ENCODE measurements at regions not wholly inside any gene's neighbourhood (a gene's known extent, or its start where the extent isn't known, plus 50 kb on each side); places are given as distances from the start of the nearest gene placed in this dataset.

- no peaks in the 10 kb centered on the region for H3K36me3 ChIP-seq (ENCODE audit: insufficient read depth, low read length)
- no peaks in the 10 kb centered on the region for H3K9me3 ChIP-seq (ENCODE audit: insufficient read depth, low read depth, low read length)
- H2AFZ ChIP-seq (ENCODE audit: low read length): no peak overlapping the region
- no peak for TF ChIP-seq EZH2phosphoT487 (IDR thresholded peaks at IDR 0.05; ENCODE audit: borderline replicate concordance)
- TF ChIP-seq, protein P1, sequence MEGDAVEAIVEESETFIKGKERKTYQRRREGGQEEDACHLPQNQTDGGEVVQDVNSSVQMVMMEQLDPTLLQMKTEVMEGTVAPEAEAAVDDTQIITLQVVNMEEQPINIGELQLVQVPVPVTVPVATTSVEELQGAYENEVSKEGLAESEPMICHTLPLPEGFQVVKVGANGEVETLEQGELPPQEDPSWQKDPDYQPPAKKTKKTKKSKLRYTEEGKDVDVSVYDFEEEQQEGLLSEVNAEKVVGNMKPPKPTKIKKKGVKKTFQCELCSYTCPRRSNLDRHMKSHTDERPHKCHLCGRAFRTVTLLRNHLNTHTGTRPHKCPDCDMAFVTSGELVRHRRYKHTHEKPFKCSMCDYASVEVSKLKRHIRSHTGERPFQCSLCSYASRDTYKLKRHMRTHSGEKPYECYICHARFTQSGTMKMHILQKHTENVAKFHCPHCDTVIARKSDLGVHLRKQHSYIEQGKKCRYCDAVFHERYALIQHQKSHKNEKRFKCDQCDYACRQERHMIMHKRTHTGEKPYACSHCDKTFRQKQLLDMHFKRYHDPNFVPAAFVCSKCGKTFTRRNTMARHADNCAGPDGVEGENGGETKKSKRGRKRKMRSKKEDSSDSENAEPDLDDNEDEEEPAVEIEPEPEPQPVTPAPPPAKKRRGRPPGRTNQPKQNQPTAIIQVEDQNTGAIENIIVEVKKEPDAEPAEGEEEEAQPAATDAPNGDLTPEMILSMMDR (conservative IDR thresholded peaks at IDR 0.05; ENCODE audit: low read length): peak; percentile 51
- no peak overlapping the region for H3K4me2 ChIP-seq (ENCODE audit: low read depth, low read length, poor library complexity, severe bottlenecking)
- no peaks in the 10 kb centered on the region for H4K20me1 ChIP-seq (ENCODE audit: insufficient read depth, low read length, poor library complexity, severe bottlenecking)
- no peaks in the 10 kb centered on the region for H3K79me2 ChIP-seq (ENCODE audit: insufficient read depth, low read length)
- no peak overlapping the region for H3K4me3 ChIP-seq (ENCODE audit: low read length, poor library complexity, severe bottlenecking)
- H3K27me3 ChIP-seq (ENCODE audit: insufficient read depth, low read length, poor library complexity, severe bottlenecking): no peaks in the 10 kb centered on the region
- no peaks in the 10 kb centered on the region for H3K4me1 ChIP-seq (ENCODE audit: insufficient read depth, low read length, poor library complexity, severe bottlenecking)
- H3K9ac ChIP-seq (ENCODE audit: low read depth, low read length, poor library complexity, severe bottlenecking): no peak overlapping the region
- H3F3A ChIP-seq (ENCODE audit: low read depth): no peaks in the 10 kb centered on the region
- H3K9me2 ChIP-seq (replicated peaks; ENCODE audit: low read depth, low read length): no peaks in the 10 kb centered on the region
Observed at GRCh38 chrX:131802836-131803626, 220.1 kb upstream of the STK26 start.

DNA sequence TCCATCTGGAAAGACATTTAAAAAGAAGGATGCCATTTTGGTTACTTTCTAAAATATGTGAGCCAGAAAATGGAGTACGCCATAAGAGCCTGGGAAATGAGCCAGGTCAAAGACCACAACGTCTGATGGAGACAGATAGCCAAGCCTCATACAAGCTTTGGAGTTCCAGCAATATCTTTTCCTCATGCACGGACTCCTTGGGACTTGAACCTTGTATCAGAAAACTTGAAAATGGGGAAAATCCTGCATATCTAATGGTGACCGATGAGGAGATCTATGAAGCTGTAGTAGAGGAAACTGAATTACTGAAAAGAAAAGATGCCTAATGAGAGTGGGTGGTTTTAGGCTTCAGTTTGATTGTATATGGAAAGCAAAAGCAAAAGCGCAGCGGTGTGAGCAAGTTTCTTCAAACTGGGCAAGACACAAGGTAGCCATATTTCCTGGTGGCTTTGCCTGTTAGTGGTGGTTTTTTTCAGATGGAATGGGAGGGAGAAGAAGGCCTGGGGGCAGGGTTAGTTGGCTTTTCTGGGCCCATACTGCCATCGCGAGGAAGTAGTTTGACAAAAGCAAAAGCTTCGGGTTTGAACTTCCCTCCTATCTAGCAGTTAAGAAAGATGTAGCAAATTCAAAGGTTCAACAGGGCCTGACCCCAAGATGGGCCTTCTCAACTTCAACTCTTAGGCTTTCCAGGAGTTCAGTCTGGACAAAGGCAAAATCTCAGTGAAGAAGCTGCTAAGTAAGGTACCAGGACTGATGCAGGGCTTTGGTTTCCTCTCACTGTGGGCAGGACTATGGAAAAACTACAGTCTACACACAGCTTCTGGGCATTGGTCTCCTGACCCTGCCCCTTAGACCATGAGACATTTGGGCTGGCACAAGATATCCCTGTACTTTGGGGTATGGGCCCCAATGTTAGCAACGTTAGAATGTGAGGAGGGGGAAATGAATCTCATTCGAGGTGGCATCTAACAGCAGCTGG is 210.0 kb upstream of the STK26 start:
- Histone ChIP-seq H3K9me3 (ENCODE audit: insufficient read depth, low read depth, low read length) (no peaks in the 10 kb centered on the region), H3K27me3 (ENCODE audit: insufficient read depth, low read length, poor library complexity, severe bottlenecking) (no peaks in the 10 kb centered on the region), H2AFZ (ENCODE audit: low read length) (no peak overlapping the region), H3K9me2 (replicated peaks; ENCODE audit: low read depth, low read length) (no peaks in the 10 kb centered on the region), H3K36me3 (ENCODE audit: insufficient read depth, low read length) (peaks cover 4% of the 10 kb centered on the region; the same call in 1 of the 2 replicates), H3K4me1 (ENCODE audit: insufficient read depth, low read length, poor library complexity, severe bottlenecking) (no peaks in the 10 kb centered on the region), H3F3A (ENCODE audit: low read depth) (no peaks in the 10 kb centered on the region), H3K4me3 (ENCODE audit: low read length, poor library complexity, severe bottlenecking) (no peak overlapping the region), H3K4me2 (ENCODE audit: low read depth, low read length, poor library complexity, severe bottlenecking) (no peak overlapping the region), H4K20me1 (ENCODE audit: insufficient read depth, low read length, poor library complexity, severe bottlenecking) (no peaks in the 10 kb centered on the region), H3K9ac (ENCODE audit: low read depth, low read length, poor library complexity, severe bottlenecking) (no peak overlapping the region), H3K79me2 (ENCODE audit: insufficient read depth, low read length) (no peaks in the 10 kb centered on the region)
- TF ChIP-seq, protein P1 (conservative IDR thresholded peaks at IDR 0.05; ENCODE audit: low read length): no peak
- TF ChIP-seq EZH2phosphoT487 (IDR thresholded peaks at IDR 0.05; ENCODE audit: borderline replicate concordance): no peak

- peaks cover 6% of the 10 kb centered on the region; the same call in 1 of the 2 replicates for H3K79me2 ChIP-seq (ENCODE audit: insufficient read depth, low read length)
- H3F3A ChIP-seq (ENCODE audit: low read depth): no peaks in the 10 kb centered on the region
- H3K9ac ChIP-seq (ENCODE audit: low read depth, low read length, poor library complexity, severe bottlenecking): no peak overlapping the region
- peaks cover 13% of the 10 kb centered on the region; the same call in 1 of the 2 replicates for H3K36me3 ChIP-seq (ENCODE audit: insufficient read depth, low read length)
- TF ChIP-seq, protein P1 (conservative IDR thresholded peaks at IDR 0.05; ENCODE audit: low read length): no peak
- no peak for TF ChIP-seq EZH2phosphoT487 (IDR thresholded peaks at IDR 0.05; ENCODE audit: borderline replicate concordance)
- H3K27me3 ChIP-seq (ENCODE audit: insufficient read depth, low read length, poor library complexity, severe bottlenecking): no peaks in the 10 kb centered on the region
- no peaks in the 10 kb centered on the region for H4K20me1 ChIP-seq (ENCODE audit: insufficient read depth, low read length, poor library complexity, severe bottlenecking)
- no peak overlapping the region for H2AFZ ChIP-seq (ENCODE audit: low read length)
- no peaks in the 10 kb centered on the region for H3K9me3 ChIP-seq (ENCODE audit: insufficient read depth, low read depth, low read length)
- no peak overlapping the region for H3K4me3 ChIP-seq (ENCODE audit: low read length, poor library complexity, severe bottlenecking)
- H3K9me2 ChIP-seq (replicated peaks; ENCODE audit: low read depth, low read length): no peaks in the 10 kb centered on the region
- no peak overlapping the region for H3K4me2 ChIP-seq (ENCODE audit: low read depth, low read length, poor library complexity, severe bottlenecking)
- H3K4me1 ChIP-seq (ENCODE audit: insufficient read depth, low read length, poor library complexity, severe bottlenecking): no peaks in the 10 kb centered on the region
Observed at GRCh38 chrX:131816551-131817136, 206.5 kb upstream of the STK26 start.

All from Loucy (cell line).